GM18870 (cell line): ENCODE measurements at regions not wholly inside any gene's neighbourhood (a gene's known extent, or its start where the extent isn't known, plus 50 kb on each side); places are given as distances from the start of the nearest gene placed in this dataset.

Source experiments
- ATAC-seq: cut with Tn5 transposase; IDR thresholded peaks from one replicate; pipeline ENCODE4 v1.9.1; 2021; ENCODE audit warnings: moderate library complexity; ENCODE audit not compliant: unreplicated experiment

DNA sequence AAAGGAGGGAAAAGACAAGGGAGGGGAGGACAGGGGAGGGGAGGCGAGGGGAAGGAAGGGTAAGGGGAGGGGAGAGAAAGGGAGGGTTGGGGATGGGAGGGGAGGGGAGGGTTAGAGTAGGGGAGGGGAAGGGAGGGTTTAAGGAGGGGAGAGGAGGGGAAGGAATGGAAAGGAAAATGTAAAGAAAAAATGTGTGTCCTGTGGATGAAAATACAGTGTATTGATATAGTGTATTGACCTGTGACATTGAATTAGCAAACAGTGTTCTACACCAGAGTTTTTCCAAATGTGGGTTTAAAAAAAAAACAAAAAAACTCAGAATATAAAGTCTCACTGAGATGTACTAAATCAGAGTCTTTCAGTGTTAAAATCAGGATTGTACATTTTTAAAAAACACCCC is 1279.8 kb upstream of the ADGRL2 start:
- no peak for ATAC-seq

DNA sequence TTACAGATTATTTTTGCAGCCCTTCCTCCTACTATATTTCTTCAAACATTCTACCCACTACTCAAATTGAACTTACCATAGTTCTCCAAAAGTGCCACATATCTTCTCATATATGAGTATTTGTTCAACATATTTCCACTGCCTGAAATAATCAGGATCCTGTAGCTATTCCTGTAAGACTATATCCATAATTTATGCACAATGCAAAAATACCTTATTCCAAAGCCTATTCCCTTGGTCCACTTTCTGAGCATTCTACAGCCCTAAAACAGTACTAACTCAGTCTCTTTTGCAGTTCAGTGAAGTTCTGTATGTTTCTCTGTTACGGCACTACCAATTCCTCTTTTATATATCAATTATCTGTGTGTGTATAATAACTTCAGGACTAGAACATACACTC is 1283.7 kb upstream of the ADGRL2 start:
- ATAC-seq, result no peak

- ATAC-seq, result no peak
Observed at GRCh38 chr1:80509965-80510522, 1290.7 kb upstream of the ADGRL2 start.

- ATAC-seq, result no peak
Observed at GRCh38 chr1:80506216-80506615, 1294.5 kb upstream of the ADGRL2 start.

DNA sequence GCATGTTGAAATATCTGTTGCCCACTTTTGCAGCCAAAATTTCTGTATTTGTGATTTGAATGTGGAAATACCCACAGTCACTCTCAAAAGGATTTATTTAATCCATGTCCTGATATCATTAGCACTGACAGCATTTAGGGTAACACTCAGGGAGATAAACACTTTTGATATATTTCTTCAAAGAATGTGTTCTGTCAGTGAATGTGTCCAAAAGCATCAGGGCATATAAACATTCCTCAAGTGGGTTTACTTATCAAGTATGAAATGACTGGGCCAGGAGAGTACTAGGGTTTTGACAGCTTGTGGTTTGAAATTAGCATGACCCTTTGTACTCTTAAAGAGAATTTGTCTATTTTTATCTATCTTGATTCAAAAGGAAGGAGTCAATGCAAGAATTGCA is 1302.1 kb upstream of the ADGRL2 start:
- ATAC-seq, result no peak

- ATAC-seq, result no peak
Observed at GRCh38 chr1:80495806-80496205, 1304.9 kb upstream of the ADGRL2 start.

DNA sequence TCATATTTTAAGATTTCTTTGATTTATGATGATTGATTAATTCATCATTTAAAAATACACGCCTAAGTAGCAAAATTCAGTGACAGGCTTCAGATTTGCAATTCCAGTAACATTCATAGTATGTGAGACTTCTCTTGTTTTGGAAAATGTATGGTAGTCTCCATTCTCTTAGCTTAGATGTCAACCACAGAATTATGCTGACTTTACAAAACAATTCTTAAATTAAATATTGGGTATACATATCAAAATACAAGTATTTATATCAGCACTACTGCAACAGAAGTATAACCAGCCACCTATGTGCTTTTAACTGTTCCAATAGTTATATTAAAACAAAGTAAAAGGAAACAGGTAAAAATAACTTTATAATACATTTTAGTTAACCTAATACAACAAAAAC is 1328.6 kb upstream of the ADGRL2 start:
- ATAC-seq, result no peak

DNA sequence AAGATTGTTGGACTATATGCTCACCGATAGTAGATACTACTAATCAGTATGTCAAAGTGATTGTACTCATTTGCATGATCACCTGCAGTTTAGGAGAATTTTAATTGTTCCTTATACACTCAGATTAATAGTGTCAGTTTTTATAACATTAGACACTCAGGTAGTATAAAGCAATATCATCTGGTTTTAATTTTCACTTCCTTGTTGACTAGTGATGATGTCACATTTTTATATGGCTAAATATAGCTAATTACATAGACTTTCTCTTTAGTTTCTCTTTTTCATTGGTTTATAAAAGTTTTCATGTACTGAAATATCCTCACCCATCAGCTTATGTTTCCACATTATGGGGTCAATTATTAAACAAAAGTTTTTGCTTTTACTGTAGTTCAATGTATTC is 1332.4 kb upstream of the ADGRL2 start:
- ATAC-seq, result no peak

GRCh38 chr1:80462006-80462405 is 1338.7 kb upstream of the ADGRL2 start:
- ATAC-seq, result no peak

GRCh38 chr1:80457409-80457808 is 1343.3 kb upstream of the ADGRL2 start:
- no peak for ATAC-seq

DNA sequence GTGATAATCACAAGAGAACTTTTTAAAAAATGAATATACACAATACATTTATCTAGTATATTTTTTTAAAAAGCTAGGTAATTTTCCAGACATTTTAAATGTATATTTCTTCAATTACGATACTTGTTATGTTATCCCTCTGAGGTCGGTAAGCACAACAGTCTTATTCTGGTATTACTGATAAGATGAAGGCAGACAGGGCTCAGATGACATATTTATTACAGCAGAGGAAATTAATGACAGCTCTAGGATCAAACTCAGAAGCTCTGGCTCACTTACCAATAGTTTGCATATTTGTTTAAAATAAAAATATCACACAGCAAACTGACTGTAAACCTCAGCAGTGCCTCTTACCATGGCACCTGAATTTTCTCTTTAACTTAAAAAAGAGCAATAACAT is 1347.0 kb upstream of the ADGRL2 start:
- no peak for ATAC-seq

DNA sequence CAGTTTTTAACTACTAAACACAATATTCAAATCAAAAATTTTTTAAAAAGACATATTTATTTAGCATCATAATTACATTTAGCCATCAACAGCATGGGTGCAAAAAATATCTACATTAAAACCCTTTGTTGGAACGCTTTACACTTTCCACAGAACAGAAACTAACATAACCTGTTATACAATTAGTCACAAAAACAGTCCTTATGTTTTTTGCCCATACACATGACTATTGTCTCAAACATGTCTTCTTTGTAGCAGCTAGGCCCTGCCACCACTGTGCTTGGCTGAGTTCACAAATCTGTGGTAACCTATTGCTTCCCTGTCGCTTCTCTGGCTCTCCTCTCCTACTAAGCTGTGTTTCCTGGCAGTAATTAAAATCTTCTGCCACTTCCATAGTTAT is 1350.0 kb upstream of the ADGRL2 start:
- ATAC-seq, result no peak

DNA sequence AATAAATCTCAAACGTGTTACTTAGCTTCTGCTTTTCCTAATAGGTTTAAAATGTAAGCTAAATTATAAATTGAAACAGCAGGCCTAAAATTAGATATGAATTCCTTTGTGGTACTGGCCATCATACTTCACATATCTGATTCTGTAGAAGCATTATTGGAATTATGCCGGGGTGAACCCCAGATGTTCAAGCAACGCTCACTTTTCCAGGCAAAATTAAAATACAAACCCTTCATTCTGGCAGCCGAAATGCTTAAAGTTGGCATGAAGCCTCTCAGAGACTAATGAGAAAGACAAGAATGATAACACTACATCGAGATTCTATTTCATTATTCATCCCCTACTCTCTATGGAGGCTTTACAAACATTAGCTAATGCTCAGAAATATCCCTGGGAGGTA is 1352.7 kb upstream of the ADGRL2 start:
- no peak for ATAC-seq

DNA sequence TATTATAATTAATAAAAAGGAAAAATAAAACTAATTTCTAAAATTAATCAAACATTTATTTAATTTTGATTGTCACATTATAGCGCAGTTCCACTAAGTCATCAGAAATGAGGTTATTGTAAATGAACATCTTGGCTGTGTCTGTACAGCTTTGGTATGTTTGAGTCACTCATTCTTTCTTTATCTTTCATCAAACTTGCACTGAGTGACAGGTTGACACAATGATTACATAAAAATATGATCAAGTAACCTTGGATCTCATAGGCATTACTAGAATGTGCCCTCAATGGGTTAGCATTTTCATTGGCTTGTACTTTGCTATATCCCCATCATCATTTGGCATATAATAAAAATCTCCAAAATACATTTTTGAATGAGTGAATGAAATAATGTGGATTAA is 1353.2 kb upstream of the ADGRL2 start:
- ATAC-seq, result no peak

GRCh38 chr1:80445033-80445432 is 1355.7 kb upstream of the ADGRL2 start:
- ATAC-seq, result no peak

GRCh38 chr1:80444171-80444570 is 1356.6 kb upstream of the ADGRL2 start:
- ATAC-seq, result no peak

DNA sequence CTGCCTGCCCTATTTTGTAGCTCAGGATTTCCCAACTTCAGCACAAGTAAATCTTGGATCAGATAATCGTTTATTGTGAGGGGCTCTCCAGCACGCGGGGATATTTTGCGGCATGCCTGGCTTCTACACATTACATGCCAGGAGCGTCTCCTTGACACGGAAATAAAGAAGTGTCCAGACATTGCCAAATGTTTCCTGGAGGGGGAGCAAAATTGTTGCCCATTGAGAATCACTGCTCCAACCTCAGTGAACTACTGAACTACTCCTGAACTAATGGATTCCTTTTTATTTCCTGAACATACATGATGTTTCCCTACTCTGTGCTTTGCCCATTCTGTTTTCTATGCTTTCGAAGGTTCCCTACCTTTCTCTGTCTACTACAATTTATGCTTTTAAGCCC is 1359.1 kb upstream of the ADGRL2 start:
- no peak for ATAC-seq

GRCh38 chr1:80436851-80437250 is 1363.9 kb upstream of the ADGRL2 start:
- no peak for ATAC-seq

GRCh38 chr1:80427881-80428280 is 1372.9 kb upstream of the ADGRL2 start:
- ATAC-seq, result no peak

- no peak for ATAC-seq
Observed at GRCh38 chr1:80424249-80424648, 1376.5 kb upstream of the ADGRL2 start.

DNA sequence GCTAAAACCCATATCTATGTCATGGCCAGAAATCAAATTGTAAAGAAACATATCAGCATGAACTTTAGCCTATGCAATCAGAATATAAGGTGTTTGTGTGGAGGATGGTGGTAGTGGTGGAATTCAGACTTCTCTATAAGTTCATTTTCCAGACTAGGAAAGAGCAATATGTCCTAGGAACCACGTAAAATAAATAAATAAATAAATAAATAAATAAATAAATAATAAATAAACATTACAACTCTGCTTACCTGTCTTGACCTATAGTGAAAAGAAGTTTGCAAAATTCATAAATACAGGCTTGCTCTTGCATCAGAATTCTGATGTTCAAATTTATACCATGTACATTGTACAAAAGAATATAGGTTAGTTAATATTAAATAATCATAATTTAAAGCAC is 1382.6 kb upstream of the ADGRL2 start:
- no peak for ATAC-seq

GRCh38 chr1:80417671-80418070 is 1383.1 kb upstream of the ADGRL2 start:
- no peak for ATAC-seq

GRCh38 chr1:80413969-80414368 is 1386.8 kb upstream of the ADGRL2 start:
- no peak for ATAC-seq

GRCh38 chr1:80410233-80410632 is 1390.5 kb upstream of the ADGRL2 start:
- no peak for ATAC-seq
